GM23338 (cell line): ENCODE measurements at regions not wholly inside any gene's neighbourhood (a gene's known extent, or its start where the extent isn't known, plus 50 kb on each side); places are given as distances from the start of the nearest gene placed in this dataset.

Experiments used
- EZH2 ChIP-seq: fragments of 200-600 bp; sonication (generic); IDR thresholded peaks from one replicate; pipeline ENCODE4 v1.8.0; 2017; ENCODE audit warnings: antibody characterized with exemption, mild to moderate bottlenecking, low read depth; ENCODE audit not compliant: unreplicated experiment
- EZH2phosphoT487 ChIP-seq: fragments of 200-600 bp; sonication (generic); IDR thresholded peaks from one replicate; pipeline ENCODE4 v1.8.1; 2018; ENCODE audit warnings: antibody characterized with exemption; ENCODE audit not compliant: unreplicated experiment
- NANOG ChIP-seq: IDR thresholded peaks from 2 replicates; pipeline ENCODE4 v1.6.1; 2016; ENCODE audit warnings: antibody characterized with exemption, borderline replicate concordance
- REST ChIP-seq: IDR thresholded peaks from one replicate; pipeline ENCODE4 v1.6.1; 2018; ENCODE audit warnings: antibody characterized with exemption; ENCODE audit not compliant: unreplicated experiment
- TF ChIP-seq, protein P1 (sequence below), 2 experiments: fragments of 200-600 bp in 1 of 2; sonication (generic) in 1 of 2; conservative IDR thresholded peaks; 2 replicates each; pipeline versions ENCODE4 v1.5.1 to v1.6.1; 2016 to 2017; ENCODE audit warnings: antibody characterized with exemption in 2 of 2, low read depth in 2 of 2, mild to moderate bottlenecking in 2 of 2, moderate library complexity in 1 of 2

DNA sequence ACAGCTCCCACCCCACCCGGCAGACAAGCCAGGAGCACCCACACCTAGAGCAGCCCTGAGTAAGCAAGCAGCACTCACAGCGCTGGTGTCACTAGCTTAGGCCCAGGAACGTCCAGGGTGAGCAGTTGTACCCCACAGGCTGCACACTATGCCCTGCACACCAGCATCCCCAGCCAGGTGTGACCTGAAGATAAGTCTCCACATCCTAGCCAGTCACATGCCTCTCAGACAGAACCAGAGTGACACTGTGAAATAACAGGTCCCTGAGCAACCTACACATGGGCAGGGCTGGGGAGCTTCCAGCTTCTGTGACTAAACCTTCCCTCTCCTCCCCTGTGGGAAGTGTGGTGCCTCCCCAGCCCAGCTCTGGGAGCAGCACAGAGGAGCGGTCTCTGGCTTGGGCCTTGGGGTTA is 253.6 kb downstream of the UACA start:
- TF ChIP-seq EZH2phosphoT487 (no peak), REST (no peak), EZH2 (no peak), NANOG (no peak)
- TF ChIP-seq, protein P1, sequence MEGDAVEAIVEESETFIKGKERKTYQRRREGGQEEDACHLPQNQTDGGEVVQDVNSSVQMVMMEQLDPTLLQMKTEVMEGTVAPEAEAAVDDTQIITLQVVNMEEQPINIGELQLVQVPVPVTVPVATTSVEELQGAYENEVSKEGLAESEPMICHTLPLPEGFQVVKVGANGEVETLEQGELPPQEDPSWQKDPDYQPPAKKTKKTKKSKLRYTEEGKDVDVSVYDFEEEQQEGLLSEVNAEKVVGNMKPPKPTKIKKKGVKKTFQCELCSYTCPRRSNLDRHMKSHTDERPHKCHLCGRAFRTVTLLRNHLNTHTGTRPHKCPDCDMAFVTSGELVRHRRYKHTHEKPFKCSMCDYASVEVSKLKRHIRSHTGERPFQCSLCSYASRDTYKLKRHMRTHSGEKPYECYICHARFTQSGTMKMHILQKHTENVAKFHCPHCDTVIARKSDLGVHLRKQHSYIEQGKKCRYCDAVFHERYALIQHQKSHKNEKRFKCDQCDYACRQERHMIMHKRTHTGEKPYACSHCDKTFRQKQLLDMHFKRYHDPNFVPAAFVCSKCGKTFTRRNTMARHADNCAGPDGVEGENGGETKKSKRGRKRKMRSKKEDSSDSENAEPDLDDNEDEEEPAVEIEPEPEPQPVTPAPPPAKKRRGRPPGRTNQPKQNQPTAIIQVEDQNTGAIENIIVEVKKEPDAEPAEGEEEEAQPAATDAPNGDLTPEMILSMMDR (conservative IDR thresholded peaks at IDR 0.05; ENCODE audit: low read depth in 2 of 2) = no peak
